Stimulated activated CD8-positive, alpha-beta memory T cell treated with anti-CD3 and anti-CD28 coated beads, Interleukin-15, amount 100 ng/mL, for 4 hours (primary cell): ENCODE measurements at regions not wholly inside any gene's neighbourhood (a gene's known extent, or its start where the extent isn't known, plus 50 kb on each side); places are given as distances from the start of the nearest gene placed in this dataset.
"Not testable (repeated sequence)": the region's sequence is repeated elsewhere in the genome, so short reads cannot be mapped to it uniquely, and the experiment has no call there.

Experiments used
- DNase-seq, 2 donors: peaks; one replicate each; pipeline ENCODE4 v3.0.0-alpha.2; 2020; ENCODE audit warnings: low read depth in 2 of 2

- no peak for DNase-seq
Observed at GRCh38 chr10:33101392-33101787, 143.4 kb upstream of the ITGB1 start.

- no peak for DNase-seq
Observed at GRCh38 chr10:33100781-33101391, 142.9 kb upstream of the ITGB1 start.

- no peak for DNase-seq
Observed at GRCh38 chr10:33099748-33100147, 141.7 kb upstream of the ITGB1 start.

GRCh38 chr10:33098951-33099663 is 141.1 kb upstream of the ITGB1 start:
- no peak for DNase-seq

GRCh38 chr10:33095867-33096815 is 138.1 kb upstream of the ITGB1 start:
- no peak for DNase-seq

DNA sequence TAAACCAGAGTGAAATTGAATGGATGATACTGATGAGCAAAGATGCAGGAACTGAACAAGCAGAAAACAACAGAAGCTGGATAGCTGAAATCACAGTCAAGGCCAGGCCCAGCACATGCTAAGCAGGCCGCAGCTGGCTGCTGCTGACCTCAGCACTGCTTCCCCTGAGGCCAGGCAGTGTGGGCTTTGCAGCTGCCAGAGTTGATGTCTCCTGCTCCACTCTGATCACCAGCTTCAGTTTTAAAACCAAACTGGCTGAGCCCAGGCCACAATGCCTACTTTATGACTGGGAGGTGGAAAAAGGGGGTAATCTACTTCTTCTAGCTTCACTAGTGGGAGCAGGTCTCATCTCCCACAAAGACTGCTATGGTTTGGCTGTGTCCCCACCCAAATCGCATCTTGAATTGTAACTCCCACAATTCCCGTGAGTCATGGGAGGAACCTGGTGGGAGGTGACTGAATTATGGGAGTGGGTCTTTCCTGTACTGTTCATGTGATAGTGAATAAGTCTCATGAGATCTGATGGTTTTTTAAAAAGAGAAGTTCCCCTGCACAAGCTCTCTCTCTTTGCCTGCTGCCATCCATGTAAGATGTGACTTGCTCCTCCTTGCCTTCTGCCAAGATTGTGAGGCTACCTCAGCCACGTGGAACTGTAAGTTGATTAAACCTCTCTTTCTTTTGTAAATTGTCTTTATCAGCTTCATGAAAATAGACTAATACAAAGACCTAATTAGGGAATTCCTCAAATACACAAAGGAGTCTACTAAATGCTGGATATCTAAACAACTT is 136.4 kb upstream of the ITGB1 start:
- DNase-seq, result no peak

- no peak for DNase-seq
Observed at GRCh38 chr10:33093362-33093761, 135.3 kb upstream of the ITGB1 start.

- no peak for DNase-seq
Observed at GRCh38 chr10:33092596-33092995, 134.6 kb upstream of the ITGB1 start.

DNA sequence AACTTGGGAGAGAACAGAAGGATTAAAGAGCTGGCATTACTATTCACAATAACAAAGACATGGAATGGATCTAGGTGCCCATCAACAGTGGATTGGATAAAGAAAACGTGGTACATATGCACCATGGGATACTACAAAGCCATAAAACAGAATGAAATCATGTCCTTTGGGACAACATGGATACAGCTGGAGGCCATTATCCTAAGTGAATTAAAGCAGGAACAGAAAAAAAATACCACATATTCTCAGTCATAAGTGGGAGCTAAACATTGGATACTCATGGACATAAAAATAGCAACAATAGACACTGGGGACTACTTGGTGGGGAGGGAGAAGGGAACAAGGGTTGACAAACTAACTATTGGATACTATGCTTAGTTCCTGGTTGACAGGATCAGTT is 133.2 kb upstream of the ITGB1 start:
- no peak for DNase-seq

DNA sequence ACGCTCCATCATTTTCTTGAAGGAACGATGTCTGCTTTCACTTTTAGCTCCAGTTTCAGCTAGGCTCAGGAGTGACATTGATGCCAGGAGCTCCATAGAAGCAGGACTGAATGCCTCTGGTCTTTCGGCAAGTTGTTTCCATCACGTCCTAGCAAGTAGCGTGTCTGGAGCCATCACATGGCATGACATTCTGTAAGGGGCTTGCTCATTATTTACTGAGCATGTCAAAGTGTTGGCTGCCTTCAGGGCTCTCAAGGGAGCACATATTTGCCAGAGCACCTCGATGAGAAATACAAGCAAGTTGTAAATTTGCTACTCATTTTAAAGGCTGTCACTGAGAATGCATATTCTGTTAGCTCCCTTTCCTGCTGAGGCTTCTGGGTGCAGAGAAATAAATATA is 131.0 kb upstream of the ITGB1 start:
- DNase-seq, result no peak

DNA sequence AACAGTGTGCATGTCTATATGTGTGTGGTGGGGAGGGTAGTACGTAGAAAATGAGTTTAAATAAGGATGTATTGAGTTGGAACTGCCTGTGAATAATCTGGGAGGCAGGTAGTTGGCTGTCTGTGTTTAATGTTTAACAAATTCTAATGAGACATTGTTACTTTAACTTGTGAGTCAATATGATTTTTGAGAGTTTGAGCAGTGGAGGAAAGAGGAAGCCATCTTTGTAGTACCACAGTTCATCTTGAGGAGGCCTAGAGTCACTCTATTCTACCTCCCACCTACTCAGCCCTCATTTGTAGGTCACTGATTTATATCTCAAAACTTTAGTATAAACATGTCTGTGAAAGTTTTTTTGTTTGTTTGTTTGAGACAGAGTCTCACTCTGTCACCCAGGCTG is 129.9 kb upstream of the ITGB1 start:
- DNase-seq, result no peak

GRCh38 chr10:33087152-33087551 is 129.1 kb upstream of the ITGB1 start:
- DNase-seq, result no peak

DNA sequence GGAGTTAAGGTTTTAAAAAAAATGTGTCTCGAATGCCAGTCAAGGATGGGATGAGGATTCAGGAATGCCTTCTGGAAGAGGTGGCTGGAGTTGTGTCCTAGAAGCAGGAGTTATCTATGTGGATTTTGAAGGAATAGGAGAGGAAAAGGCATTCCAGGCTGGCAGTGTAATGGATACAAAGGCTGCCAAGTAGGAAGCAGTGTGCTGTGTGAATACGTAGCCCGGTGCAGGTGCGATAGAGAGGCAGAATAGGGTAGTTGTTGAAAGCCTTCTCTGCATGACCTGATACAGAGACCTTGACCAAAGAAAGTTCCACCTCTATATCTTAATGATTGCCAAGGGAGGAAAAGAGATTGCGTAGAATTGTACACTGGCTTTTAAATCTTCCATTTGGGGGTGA is 128.1 kb upstream of the ITGB1 start:
- no peak for DNase-seq

- no peak for DNase-seq
Observed at GRCh38 chr10:33085313-33085833, 127.3 kb upstream of the ITGB1 start.

- DNase-seq, result no peak
Observed at GRCh38 chr10:33084453-33084852, 126.4 kb upstream of the ITGB1 start.

DNA sequence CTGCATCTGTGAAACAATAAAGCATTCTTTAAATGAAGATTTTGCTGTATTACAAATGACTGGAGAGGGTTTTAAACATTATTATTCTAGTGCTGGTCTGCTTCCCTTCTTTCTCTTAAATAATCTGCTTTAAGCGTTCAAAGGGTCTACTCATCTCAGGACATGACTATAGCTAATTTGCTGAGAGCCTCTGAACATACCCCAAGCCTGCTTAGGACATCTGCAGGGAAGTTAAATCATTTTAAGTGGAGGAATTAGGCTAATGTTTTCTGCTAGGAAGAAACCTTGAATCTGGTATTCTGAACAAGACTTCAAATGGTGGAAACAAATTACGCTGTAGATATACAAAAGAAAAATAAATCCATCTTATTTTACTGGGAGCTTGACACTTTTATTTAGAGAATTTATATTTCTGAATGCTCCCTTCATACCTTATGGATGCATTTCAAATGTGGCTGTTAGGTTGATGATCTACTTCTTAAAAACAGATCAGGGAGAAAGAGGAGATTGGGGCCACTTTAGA is 124.4 kb upstream of the ITGB1 start:
- no peak for DNase-seq

DNA sequence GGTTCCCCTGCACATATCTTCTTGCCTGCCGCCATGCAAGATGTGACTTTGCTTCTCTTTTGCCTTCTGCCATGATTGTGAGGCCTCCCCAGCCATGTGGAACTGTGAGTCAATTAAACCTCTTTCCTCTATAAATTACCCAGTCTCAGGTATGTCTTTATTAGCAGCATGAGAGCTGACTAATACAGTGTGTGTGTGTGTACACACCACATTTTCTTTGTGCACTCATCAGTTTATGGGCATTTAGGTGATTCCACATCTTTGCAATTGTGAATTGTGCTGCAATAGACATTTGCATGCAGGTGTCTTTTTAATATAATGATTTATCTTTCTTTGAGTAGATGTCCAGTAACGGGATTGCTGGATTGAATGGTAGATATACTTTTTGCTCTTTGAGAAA is 122.4 kb upstream of the ITGB1 start:
- not testable (repeated sequence) for DNase-seq

GRCh38 chr10:33074443-33074842 is 116.4 kb upstream of the ITGB1 start:
- DNase-seq, result no peak

GRCh38 chr10:33073641-33074415 is 115.8 kb upstream of the ITGB1 start:
- no peak for DNase-seq

- DNase-seq, result no peak
Observed at GRCh38 chr10:33071857-33072256, 113.8 kb upstream of the ITGB1 start.

DNA sequence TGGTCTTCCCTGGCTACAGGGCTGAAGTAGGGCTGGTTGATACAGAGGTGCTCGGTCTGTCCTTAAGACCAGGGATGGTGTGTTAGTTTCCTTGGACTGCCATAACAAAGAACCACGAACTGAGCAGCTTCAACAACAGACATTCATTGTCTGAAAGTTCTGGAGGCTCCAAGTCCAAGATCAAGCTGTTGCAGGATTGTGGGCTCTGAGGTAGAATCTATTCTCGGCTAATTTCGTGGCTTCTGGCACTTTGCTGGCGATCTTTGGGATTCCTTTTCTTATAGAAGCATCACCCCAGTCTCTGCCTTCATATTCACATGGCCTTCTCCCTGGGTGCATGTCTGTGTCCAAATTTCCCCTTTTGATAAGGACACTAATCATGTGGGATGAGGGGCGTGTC is 112.1 kb upstream of the ITGB1 start:
- DNase-seq, result no peak
